Adrenal gland (tissue), 5 donors: ENCODE measurements at regions not wholly inside any gene's neighbourhood (a gene's known extent, or its start where the extent isn't known, plus 50 kb on each side); places are given as distances from the start of the nearest gene placed in this dataset.

Experiments
- POLR2A ChIP-seq, 2 donors: fragments of 450-650 bp; IDR thresholded peaks; one replicate each; pipeline ENCODE4 v1.6.1; 2017; ENCODE audit warnings: antibody characterized with exemption in 2 of 2, mild to moderate bottlenecking in 2 of 2, moderate library complexity in 1 of 2
- TF ChIP-seq, protein P1 (sequence below), 6 experiments: fragments of 450-650 bp in 4 of 6; fragments of 200-600 bp in 2 of 6; sonication (generic) in 1 of 6; IDR thresholded peaks; 1 replicate in 5 of 6; 2 replicates in 1 of 6; pipeline versions ENCODE4 v1.5.1 to v1.8.0; 2016 to 2021; ENCODE audit warnings: antibody characterized with exemption in 6 of 6, mild to moderate bottlenecking in 2 of 6, moderate library complexity in 1 of 6
- donor health status: DM: no; HTN: no; CAD: no.

DNA sequence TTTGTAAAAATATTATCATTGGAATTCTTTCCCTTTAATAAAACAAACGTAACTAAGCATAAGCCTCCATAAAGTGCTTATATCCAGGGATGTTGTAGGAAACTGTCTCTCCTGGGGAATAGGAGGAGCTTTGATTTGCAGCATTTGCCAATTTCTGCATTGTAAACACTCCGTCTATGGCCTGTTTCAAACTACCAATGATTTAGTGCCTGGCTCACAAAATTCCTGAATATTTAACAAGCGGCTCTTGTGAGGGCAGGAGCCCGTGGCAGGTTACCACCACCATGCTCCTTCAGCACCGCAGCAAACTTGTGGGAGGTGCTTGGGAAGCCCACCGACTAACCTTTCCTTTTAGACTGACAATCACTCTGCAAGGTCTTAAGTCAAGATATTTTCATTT is 520.3 kb downstream of the SOX11 start:
- no peak for TF ChIP-seq POLR2A (IDR thresholded peaks at IDR 0.05)
- TF ChIP-seq, protein P1, sequence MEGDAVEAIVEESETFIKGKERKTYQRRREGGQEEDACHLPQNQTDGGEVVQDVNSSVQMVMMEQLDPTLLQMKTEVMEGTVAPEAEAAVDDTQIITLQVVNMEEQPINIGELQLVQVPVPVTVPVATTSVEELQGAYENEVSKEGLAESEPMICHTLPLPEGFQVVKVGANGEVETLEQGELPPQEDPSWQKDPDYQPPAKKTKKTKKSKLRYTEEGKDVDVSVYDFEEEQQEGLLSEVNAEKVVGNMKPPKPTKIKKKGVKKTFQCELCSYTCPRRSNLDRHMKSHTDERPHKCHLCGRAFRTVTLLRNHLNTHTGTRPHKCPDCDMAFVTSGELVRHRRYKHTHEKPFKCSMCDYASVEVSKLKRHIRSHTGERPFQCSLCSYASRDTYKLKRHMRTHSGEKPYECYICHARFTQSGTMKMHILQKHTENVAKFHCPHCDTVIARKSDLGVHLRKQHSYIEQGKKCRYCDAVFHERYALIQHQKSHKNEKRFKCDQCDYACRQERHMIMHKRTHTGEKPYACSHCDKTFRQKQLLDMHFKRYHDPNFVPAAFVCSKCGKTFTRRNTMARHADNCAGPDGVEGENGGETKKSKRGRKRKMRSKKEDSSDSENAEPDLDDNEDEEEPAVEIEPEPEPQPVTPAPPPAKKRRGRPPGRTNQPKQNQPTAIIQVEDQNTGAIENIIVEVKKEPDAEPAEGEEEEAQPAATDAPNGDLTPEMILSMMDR (IDR thresholded peaks at IDR 0.05), result no peak
